ENCODE measurements at regions not wholly inside any gene's neighbourhood (a gene's known extent, or its start where the extent isn't known, plus 50 kb on each side); places are given as distances from the start of the nearest gene placed in this dataset.

DNA sequence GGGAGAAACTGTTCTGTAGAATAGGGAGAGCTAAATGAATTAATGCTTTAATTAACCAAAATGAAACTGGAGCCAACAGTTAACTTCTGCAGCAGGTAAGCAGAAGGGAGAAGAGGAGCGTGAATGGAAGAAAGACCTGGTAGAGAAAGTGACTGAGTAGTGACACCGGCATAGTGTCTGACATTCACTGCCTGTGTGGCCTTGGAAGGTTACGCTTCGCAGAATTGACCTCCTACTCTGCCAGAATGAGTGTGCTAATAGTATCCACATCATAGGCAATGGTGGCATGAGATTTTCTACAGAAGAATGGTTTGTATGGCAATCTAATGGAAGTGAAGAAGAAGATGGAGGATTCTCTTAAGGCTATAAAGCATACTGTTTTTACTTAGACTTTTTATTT, 614.4 kb downstream of the CPS1 start:
- FAIRE-seq, result no peak
- no peak for DNase-seq (ENCODE audit: insufficient read length, low spot score)
- no peak for TF ChIP-seq SPI1 (IDR thresholded peaks at IDR 0.05; ENCODE audit: low read depth, low read length)
- TF ChIP-seq POLR2AphosphoS5 (IDR thresholded peaks at IDR 0.05; ENCODE audit: low read depth, low read length), result no peak
- no peak for TF ChIP-seq POLR2A (IDR thresholded peaks at IDR 0.05; ENCODE audit: low read depth, low read length)
- TF ChIP-seq TAF1 (IDR thresholded peaks at IDR 0.05; ENCODE audit: low read depth, low read length), result no peak
- TF ChIP-seq PAX5 (IDR thresholded peaks at IDR 0.05; ENCODE audit: insufficient read depth, low read length, severe bottlenecking), result no peak
- no peak for TF ChIP-seq POU2F2 (IDR thresholded peaks at IDR 0.05; ENCODE audit: low read depth, low read length)

DNA sequence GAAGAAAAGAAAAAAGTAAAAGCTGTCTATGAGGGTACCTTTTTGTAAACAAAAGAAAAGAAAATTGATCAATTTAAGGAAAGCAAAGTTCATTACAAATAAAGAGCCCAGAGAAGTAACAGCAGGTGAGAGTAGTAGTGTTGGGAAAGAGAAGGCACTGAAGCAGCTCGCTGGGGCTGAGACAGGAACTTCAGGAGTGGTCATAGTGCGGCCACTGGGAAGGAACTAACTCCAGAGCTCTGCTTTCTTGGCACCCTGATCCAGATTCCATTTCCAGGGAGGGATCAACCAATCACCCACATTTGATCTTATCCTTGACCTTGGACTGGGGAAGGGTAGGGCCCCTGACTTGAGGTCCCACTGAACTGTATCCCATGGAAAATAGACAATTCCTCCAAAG, 617.6 kb downstream of the CPS1 start:
- TF ChIP-seq PAX5 (IDR thresholded peaks at IDR 0.05; ENCODE audit: insufficient read depth, low read length, severe bottlenecking) (no peak), POLR2AphosphoS5 (IDR thresholded peaks at IDR 0.05; ENCODE audit: low read depth, low read length) (no peak), TAF1 (IDR thresholded peaks at IDR 0.05; ENCODE audit: low read depth, low read length) (no peak), POU2F2 (IDR thresholded peaks at IDR 0.05; ENCODE audit: low read depth, low read length) (no peak), POLR2A (IDR thresholded peaks at IDR 0.05; ENCODE audit: low read depth, low read length) (no peak), SPI1 (IDR thresholded peaks at IDR 0.05; ENCODE audit: low read depth, low read length) (no peak)
- no peak for FAIRE-seq
- no peak for DNase-seq (ENCODE audit: insufficient read length, low spot score)

- no peak for TF ChIP-seq POLR2AphosphoS5 (IDR thresholded peaks at IDR 0.05; ENCODE audit: low read depth, low read length)
- DNase-seq (ENCODE audit: insufficient read length, low spot score) (no peak), FAIRE-seq (no peak)
Observed at GRCh38 chr2:211174631-211175030, 618.2 kb downstream of the CPS1 start.

DNA sequence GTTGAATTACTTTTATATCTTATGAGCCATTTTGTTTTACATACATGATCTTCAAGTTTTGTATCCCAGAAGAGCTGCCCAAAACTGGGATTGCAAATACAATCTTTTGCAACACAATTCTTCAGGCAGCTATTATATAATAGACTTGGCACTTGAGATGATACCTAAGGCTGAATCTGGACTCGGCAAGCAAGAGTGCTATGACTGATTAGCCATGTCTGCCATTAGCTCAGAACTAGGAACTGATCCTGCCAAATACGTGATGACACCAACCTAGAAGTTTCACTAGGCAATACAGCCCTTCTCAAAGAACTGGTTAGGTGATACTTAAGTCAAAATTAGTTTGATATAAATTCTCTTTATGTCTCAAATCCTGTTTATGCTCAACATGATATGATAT, 619.6 kb downstream of the CPS1 start:
- FAIRE-seq (no peak), DNase-seq (ENCODE audit: insufficient read length, low spot score) (no peak)
- TF ChIP-seq POLR2AphosphoS5 (IDR thresholded peaks at IDR 0.05; ENCODE audit: low read depth, low read length), result no peak
- TF ChIP-seq POU2F2 (IDR thresholded peaks at IDR 0.05; ENCODE audit: low read depth, low read length), result no peak
- TF ChIP-seq PAX5 (IDR thresholded peaks at IDR 0.05; ENCODE audit: insufficient read depth, low read length, severe bottlenecking), result no peak
- TF ChIP-seq TAF1 (IDR thresholded peaks at IDR 0.05; ENCODE audit: low read depth, low read length), result no peak
- no peak for TF ChIP-seq SPI1 (IDR thresholded peaks at IDR 0.05; ENCODE audit: low read depth, low read length)

- DNase-seq (ENCODE audit: insufficient read length, low spot score), result no peak
- no peak for TF ChIP-seq POU2F2 (IDR thresholded peaks at IDR 0.05; ENCODE audit: low read depth, low read length)
- no peak for TF ChIP-seq TAF1 (IDR thresholded peaks at IDR 0.05; ENCODE audit: low read depth, low read length)
- no peak for TF ChIP-seq PAX5 (IDR thresholded peaks at IDR 0.05; ENCODE audit: insufficient read depth, low read length, severe bottlenecking)
- no peak for TF ChIP-seq POLR2AphosphoS5 (IDR thresholded peaks at IDR 0.05; ENCODE audit: low read depth, low read length)
- TF ChIP-seq SPI1 (IDR thresholded peaks at IDR 0.05; ENCODE audit: low read depth, low read length), result no peak
- no peak for TF ChIP-seq POLR2A (IDR thresholded peaks at IDR 0.05; ENCODE audit: low read depth, low read length)
- FAIRE-seq, result no peak
Observed at GRCh38 chr2:211176514-211177141, 620.2 kb downstream of the CPS1 start.

- FAIRE-seq, result no peak
- TF ChIP-seq POLR2AphosphoS5 (IDR thresholded peaks at IDR 0.05; ENCODE audit: low read depth, low read length) (no peak), TAF1 (IDR thresholded peaks at IDR 0.05; ENCODE audit: low read depth, low read length) (no peak), PAX5 (IDR thresholded peaks at IDR 0.05; ENCODE audit: insufficient read depth, low read length, severe bottlenecking) (no peak), POU2F2 (IDR thresholded peaks at IDR 0.05; ENCODE audit: low read depth, low read length) (no peak), POLR2A (IDR thresholded peaks at IDR 0.05; ENCODE audit: low read depth, low read length) (no peak), SPI1 (IDR thresholded peaks at IDR 0.05; ENCODE audit: low read depth, low read length) (no peak)
- DNase-seq (ENCODE audit: insufficient read length, low spot score), result no peak
Observed at GRCh38 chr2:211181626-211182025, 625.2 kb downstream of the CPS1 start.

- TF ChIP-seq TAF1 (IDR thresholded peaks at IDR 0.05; ENCODE audit: low read depth, low read length) (no peak), PAX5 (IDR thresholded peaks at IDR 0.05; ENCODE audit: insufficient read depth, low read length, severe bottlenecking) (no peak), POLR2A (IDR thresholded peaks at IDR 0.05; ENCODE audit: low read depth, low read length) (no peak), POU2F2 (IDR thresholded peaks at IDR 0.05; ENCODE audit: low read depth, low read length) (no peak), POLR2AphosphoS5 (IDR thresholded peaks at IDR 0.05; ENCODE audit: low read depth, low read length) (no peak), SPI1 (IDR thresholded peaks at IDR 0.05; ENCODE audit: low read depth, low read length) (no peak)
Observed at GRCh38 chr2:211187602-211188001, 631.2 kb downstream of the CPS1 start.

DNA sequence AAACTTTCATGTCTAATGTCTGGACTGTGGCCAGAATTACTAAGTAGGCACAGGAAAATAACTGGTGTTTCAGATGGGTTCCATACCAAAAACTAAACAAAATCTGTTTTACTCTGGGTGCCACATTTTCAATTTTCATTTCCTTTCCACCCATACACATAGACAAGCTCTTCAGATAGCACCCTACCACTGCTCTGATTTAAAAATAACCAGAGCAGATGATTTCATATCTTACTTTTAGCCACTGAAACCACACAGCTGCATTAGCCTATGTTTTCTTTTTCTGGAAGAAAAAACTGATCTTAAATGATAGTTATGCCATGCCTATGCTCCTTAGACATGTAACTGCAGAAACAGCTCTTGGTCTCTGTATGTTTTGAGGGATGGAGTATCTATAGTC, 647.6 kb downstream of the CPS1 start:
- DNase-seq (ENCODE audit: insufficient read length, low spot score) (no peak), FAIRE-seq (no peak)
- no peak for TF ChIP-seq POU2F2 (IDR thresholded peaks at IDR 0.05; ENCODE audit: low read depth, low read length)
- TF ChIP-seq TAF1 (IDR thresholded peaks at IDR 0.05; ENCODE audit: low read depth, low read length), result no peak
- no peak for TF ChIP-seq POLR2A (IDR thresholded peaks at IDR 0.05; ENCODE audit: low read depth, low read length)
- no peak for TF ChIP-seq PAX5 (IDR thresholded peaks at IDR 0.05; ENCODE audit: insufficient read depth, low read length, severe bottlenecking)
- TF ChIP-seq POLR2AphosphoS5 (IDR thresholded peaks at IDR 0.05; ENCODE audit: low read depth, low read length), result no peak
- no peak for TF ChIP-seq SPI1 (IDR thresholded peaks at IDR 0.05; ENCODE audit: low read depth, low read length)

More at GRCh38 chr2:211187602-211188001, 631.2 kb downstream of the CPS1 start:
- FAIRE-seq, result no peak
- DNase-seq (ENCODE audit: insufficient read length, low spot score), result no peak

DNA sequence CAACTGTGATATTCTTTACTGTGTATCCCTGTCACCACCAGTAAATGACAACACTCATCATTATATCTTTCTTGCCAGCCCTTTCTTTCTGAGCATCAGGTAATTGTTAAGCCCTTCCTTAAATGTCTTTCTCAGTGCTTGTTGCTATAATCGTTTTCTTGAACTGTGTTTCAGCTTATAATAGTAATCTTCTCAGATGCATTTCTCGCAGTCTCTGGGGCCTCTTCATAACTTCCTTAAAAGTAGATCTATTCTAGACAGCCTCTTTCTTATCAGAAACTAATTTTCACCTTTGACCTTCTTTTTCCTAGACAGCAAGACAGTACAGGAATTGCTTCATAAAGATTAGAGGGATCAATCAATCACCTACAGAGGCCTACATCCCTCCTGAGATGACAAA, 648.1 kb downstream of the CPS1 start:
- no peak for FAIRE-seq
- TF ChIP-seq POLR2AphosphoS5 (IDR thresholded peaks at IDR 0.05; ENCODE audit: low read depth, low read length), result no peak
- TF ChIP-seq TAF1 (IDR thresholded peaks at IDR 0.05; ENCODE audit: low read depth, low read length), result no peak
- TF ChIP-seq POLR2A (IDR thresholded peaks at IDR 0.05; ENCODE audit: low read depth, low read length), result no peak
- TF ChIP-seq SPI1 (IDR thresholded peaks at IDR 0.05; ENCODE audit: low read depth, low read length), result no peak
- no peak for TF ChIP-seq PAX5 (IDR thresholded peaks at IDR 0.05; ENCODE audit: insufficient read depth, low read length, severe bottlenecking)
- TF ChIP-seq POU2F2 (IDR thresholded peaks at IDR 0.05; ENCODE audit: low read depth, low read length), result no peak
- DNase-seq (ENCODE audit: insufficient read length, low spot score), result no peak

- FAIRE-seq (no peak), DNase-seq (ENCODE audit: insufficient read length, low spot score) (no peak)
- TF ChIP-seq POLR2AphosphoS5 (IDR thresholded peaks at IDR 0.05; ENCODE audit: low read depth, low read length) (no peak), TAF1 (IDR thresholded peaks at IDR 0.05; ENCODE audit: low read depth, low read length) (no peak), POLR2A (IDR thresholded peaks at IDR 0.05; ENCODE audit: low read depth, low read length) (no peak), SPI1 (IDR thresholded peaks at IDR 0.05; ENCODE audit: low read depth, low read length) (no peak), PAX5 (IDR thresholded peaks at IDR 0.05; ENCODE audit: insufficient read depth, low read length, severe bottlenecking) (no peak), POU2F2 (IDR thresholded peaks at IDR 0.05; ENCODE audit: low read depth, low read length) (no peak)
Observed at GRCh38 chr2:211204902-211205301, 648.5 kb downstream of the CPS1 start.
